ENCODE measurements at regions not wholly inside any gene's neighbourhood (a gene's known extent, or its start where the extent isn't known, plus 50 kb on each side); places are given as distances from the start of the nearest gene placed in this dataset.

DNA sequence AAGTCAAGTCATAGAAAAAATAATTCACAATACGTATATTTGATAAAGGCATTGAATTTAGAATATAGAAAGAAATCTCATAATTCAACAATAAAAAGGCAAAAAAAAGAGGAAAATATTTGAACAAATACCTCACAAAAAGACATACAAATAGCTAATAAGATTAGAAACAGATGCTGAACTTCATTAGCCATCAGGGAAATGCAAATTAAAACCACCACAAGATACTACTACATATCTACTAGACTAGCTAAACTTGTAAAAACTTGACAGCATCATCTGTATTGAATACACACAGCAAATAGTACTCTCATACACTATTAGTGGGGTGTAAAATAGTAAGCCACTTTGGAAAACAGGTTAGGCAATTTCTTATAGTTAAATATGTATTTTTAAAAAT lies 128.7 kb upstream of the TLL1 start:
- TF ChIP-seq, protein P1, sequence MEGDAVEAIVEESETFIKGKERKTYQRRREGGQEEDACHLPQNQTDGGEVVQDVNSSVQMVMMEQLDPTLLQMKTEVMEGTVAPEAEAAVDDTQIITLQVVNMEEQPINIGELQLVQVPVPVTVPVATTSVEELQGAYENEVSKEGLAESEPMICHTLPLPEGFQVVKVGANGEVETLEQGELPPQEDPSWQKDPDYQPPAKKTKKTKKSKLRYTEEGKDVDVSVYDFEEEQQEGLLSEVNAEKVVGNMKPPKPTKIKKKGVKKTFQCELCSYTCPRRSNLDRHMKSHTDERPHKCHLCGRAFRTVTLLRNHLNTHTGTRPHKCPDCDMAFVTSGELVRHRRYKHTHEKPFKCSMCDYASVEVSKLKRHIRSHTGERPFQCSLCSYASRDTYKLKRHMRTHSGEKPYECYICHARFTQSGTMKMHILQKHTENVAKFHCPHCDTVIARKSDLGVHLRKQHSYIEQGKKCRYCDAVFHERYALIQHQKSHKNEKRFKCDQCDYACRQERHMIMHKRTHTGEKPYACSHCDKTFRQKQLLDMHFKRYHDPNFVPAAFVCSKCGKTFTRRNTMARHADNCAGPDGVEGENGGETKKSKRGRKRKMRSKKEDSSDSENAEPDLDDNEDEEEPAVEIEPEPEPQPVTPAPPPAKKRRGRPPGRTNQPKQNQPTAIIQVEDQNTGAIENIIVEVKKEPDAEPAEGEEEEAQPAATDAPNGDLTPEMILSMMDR (IDR thresholded peaks at IDR 0.05), result no peak
- Histone ChIP-seq H3K27ac (no peak overlapping the region), H3K4me1 (no peaks in the 10 kb centered on the region), H3K27me3 (ENCODE audit: low read depth) (no peaks in the 10 kb centered on the region), H3K4me3 (no peak overlapping the region), H3K9me3 (no peaks in the 10 kb centered on the region), H3K36me3 (no peaks in the 10 kb centered on the region)
- ATAC-seq (no peak), DNase-seq (no peak)
- intact Hi-C loops (cut with DNase I), result no loop called here

DNA sequence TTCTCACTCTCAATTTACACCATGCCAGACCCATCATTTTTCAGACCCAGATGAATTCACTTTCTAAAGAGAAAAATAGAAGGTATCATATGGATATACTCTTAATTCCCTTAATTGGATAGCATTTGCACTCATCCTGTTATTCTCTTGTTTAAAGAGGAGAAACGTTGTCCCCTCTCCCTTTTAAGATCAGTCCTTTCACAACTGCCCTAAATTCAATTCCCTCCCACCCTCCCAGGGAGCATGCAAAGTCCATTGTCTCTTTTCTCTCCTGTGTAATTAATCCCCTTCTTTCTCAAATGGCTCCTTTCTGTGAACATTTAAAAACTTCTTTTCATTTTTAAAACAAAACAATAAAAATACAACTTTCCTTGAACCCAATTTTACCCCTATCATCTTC lies 124.7 kb upstream of the TLL1 start:
- no peak overlapping the region for H3K27ac ChIP-seq
- no peaks in the 10 kb centered on the region for H3K4me1 ChIP-seq
- DNase-seq, result no peak
- no peak overlapping the region for H3K4me3 ChIP-seq
- TF ChIP-seq, protein P1 (IDR thresholded peaks at IDR 0.05), result no peak
- ATAC-seq, result no peak
- H3K36me3 ChIP-seq, result no peaks in the 10 kb centered on the region
- H3K9me3 ChIP-seq, result no peaks in the 10 kb centered on the region
- intact Hi-C loops (cut with DNase I), result no loop called here
- H3K27me3 ChIP-seq (ENCODE audit: low read depth), result no peaks in the 10 kb centered on the region

DNA sequence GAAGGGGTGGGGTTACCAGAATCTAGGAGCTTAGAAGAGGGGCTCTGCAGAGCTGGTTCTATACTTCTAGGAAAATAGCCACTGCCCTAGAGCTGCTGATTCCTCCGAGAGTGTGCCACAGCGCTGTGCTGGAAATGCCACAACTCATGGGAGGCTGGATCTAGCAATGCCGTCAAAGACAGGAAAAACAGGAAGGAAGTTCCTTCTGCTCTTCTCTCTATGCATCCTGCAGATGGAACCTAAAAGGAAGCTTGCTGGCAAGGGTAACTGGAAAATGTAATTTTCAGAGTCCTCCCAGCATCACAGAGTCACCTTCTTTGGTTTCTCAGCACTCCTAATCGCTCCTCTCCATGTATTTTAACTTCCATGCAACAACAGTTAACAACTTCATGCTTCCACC lies 121.2 kb upstream of the TLL1 start:
- H3K4me3 ChIP-seq, result no peak overlapping the region
- DNase-seq (no peak), ATAC-seq (no peak)
- TF ChIP-seq, protein P1 (IDR thresholded peaks at IDR 0.05), result no peak
- H3K36me3 ChIP-seq, result no peaks in the 10 kb centered on the region
- no peak overlapping the region for H3K27ac ChIP-seq
- H3K4me1 ChIP-seq, result no peaks in the 10 kb centered on the region
- H3K9me3 ChIP-seq, result no peaks in the 10 kb centered on the region
- no peaks in the 10 kb centered on the region for H3K27me3 ChIP-seq (ENCODE audit: low read depth)
- intact Hi-C loops (cut with DNase I), result no loop called here

DNA sequence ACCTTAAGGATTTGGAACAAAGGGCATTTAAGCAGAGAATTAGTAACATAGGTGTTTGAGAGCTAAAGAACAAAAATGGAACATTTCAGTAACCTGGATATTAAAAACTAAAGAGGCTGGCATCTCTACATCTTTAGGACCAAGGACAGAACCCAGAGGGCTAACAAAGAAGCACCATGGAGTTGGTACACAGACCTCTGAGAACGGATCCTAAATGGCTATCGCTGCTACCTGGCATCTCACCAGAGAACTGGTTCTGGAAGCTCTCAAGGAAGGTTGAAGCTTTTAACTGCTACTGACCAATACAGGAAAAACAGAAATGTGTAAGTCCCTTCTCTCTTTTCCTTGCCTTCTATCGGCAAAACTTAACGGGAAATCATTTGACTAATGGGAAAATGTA lies 118.4 kb upstream of the TLL1 start:
- H3K27ac ChIP-seq, result no peak overlapping the region
- H3K27me3 ChIP-seq (ENCODE audit: low read depth), result no peaks in the 10 kb centered on the region
- ATAC-seq, result no peak
- H3K36me3 ChIP-seq, result no peaks in the 10 kb centered on the region
- no peaks in the 10 kb centered on the region for H3K4me1 ChIP-seq
- no peak for DNase-seq
- H3K4me3 ChIP-seq, result no peak overlapping the region
- TF ChIP-seq, protein P1 (IDR thresholded peaks at IDR 0.05), result no peak
- intact Hi-C loops (cut with DNase I), result no loop called here
- no peaks in the 10 kb centered on the region for H3K9me3 ChIP-seq

DNA sequence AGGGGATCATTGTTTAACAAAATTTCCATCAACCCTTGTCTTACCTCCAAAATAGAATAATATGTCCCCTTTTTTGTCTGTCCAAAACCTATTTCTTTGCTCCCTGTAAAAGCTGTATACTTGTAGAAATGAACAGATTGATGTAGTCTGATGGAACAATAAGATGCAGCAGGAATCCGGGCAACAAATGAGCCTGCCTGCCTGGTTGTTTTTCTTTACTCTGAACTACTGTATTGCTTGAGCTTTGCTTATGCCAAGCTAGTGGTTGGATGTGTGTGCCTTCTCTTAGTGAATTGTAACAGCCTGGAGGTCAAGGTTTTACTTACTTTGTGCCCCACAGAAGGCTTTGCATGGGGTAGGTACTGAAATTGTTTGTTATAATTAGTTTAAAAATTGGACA lies 116.2 kb upstream of the TLL1 start:
- no peak for ATAC-seq

More for the DNA sequence above, 116.2 kb upstream of the TLL1 start:
- Histone ChIP-seq H3K27ac (no peak overlapping the region), H3K9me3 (no peaks in the 10 kb centered on the region), H3K4me1 (no peaks in the 10 kb centered on the region), H3K4me3 (no peak overlapping the region), H3K27me3 (ENCODE audit: low read depth) (no peaks in the 10 kb centered on the region), H3K36me3 (no peaks in the 10 kb centered on the region)
- TF ChIP-seq, protein P1 (IDR thresholded peaks at IDR 0.05), result no peak
- DNase-seq, result no peak
- intact Hi-C loops (cut with DNase I), result no loop called here
